ENCODE measurements at regions not wholly inside any gene's neighbourhood (a gene's known extent, or its start where the extent isn't known, plus 50 kb on each side); places are given as distances from the start of the nearest gene placed in this dataset.

DNA sequence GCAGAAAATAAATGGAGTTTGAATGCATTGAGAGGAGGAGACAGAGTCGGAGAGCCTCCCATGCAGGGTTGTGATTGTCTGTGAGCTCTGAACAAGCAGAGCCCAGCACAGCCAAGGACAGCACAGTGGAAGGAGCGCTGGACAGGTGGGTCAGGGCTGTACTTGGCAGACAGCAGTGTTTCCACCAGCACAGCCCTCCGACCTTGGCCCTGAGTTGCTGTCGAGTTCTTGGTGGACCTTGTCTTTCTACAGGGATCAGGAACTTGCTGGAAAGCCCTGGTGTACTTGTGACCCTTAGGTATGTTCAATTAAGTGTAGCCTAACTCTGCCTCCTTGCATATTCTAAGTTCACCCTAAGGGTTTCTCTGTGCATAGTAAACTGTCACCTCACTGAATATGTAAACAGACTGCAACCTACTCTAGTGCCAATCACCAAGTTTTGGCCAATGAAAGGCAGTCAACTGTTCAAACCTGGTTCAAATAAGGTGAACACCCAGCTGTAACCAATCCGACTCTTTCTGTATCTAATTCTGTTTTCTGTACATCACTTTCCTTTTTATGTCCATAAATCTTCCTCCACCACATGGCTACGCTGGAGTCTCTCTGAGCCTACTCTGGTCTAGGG lies 86.6 kb upstream of the SLC25A33 start:
- Mint-ChIP-seq H3K4me1 (peaks cover 16% of the 10 kb centered on the region), H3K27ac (no peak overlapping the region), H3K4me3 (no peak overlapping the region), H3K27me3 (ENCODE audit: low read depth) (no peaks in the 10 kb centered on the region), H3K9me3 (no peaks in the 10 kb centered on the region), H3K36me3 (no peaks in the 10 kb centered on the region)
- ATAC-seq = no peak
- POLR2A ChIA-PET = no interaction called here
- CTCF ChIA-PET = interaction anchor here (1.2 to 1.6 kb wide), 2 partner anchors 38 to 163 kb away, joined by 4 to 6 read pairs; no protein-coding TSS in a partner anchor
- DNase-seq (ENCODE audit: low spot score) = no peak
- TF ChIP-seq ZNF396 (CRISPR knock-in tag; IDR thresholded peaks at IDR 0.05; ENCODE audit: borderline replicate concordance) (no peak), SMAD3 (CRISPR knock-in tag; IDR thresholded peaks at IDR 0.05; ENCODE audit: borderline replicate concordance) (no peak), CBFB (CRISPR knock-in tag; IDR thresholded peaks at IDR 0.05; ENCODE audit: low read depth) (no peak), NFE2L1 (CRISPR knock-in tag; IDR thresholded peaks at IDR 0.05) (no peak), ZNF138 (CRISPR knock-in tag; conservative IDR thresholded peaks at IDR 0.05) (no peak), IRF2 (CRISPR knock-in tag; IDR thresholded peaks at IDR 0.05; ENCODE audit: borderline replicate concordance, low read depth) (no peak), CREB1 (CRISPR knock-in tag; IDR thresholded peaks at IDR 0.05) (no peak), JUN (CRISPR knock-in tag; IDR thresholded peaks at IDR 0.05) (no peak)
- TF ChIP-seq, protein P1, sequence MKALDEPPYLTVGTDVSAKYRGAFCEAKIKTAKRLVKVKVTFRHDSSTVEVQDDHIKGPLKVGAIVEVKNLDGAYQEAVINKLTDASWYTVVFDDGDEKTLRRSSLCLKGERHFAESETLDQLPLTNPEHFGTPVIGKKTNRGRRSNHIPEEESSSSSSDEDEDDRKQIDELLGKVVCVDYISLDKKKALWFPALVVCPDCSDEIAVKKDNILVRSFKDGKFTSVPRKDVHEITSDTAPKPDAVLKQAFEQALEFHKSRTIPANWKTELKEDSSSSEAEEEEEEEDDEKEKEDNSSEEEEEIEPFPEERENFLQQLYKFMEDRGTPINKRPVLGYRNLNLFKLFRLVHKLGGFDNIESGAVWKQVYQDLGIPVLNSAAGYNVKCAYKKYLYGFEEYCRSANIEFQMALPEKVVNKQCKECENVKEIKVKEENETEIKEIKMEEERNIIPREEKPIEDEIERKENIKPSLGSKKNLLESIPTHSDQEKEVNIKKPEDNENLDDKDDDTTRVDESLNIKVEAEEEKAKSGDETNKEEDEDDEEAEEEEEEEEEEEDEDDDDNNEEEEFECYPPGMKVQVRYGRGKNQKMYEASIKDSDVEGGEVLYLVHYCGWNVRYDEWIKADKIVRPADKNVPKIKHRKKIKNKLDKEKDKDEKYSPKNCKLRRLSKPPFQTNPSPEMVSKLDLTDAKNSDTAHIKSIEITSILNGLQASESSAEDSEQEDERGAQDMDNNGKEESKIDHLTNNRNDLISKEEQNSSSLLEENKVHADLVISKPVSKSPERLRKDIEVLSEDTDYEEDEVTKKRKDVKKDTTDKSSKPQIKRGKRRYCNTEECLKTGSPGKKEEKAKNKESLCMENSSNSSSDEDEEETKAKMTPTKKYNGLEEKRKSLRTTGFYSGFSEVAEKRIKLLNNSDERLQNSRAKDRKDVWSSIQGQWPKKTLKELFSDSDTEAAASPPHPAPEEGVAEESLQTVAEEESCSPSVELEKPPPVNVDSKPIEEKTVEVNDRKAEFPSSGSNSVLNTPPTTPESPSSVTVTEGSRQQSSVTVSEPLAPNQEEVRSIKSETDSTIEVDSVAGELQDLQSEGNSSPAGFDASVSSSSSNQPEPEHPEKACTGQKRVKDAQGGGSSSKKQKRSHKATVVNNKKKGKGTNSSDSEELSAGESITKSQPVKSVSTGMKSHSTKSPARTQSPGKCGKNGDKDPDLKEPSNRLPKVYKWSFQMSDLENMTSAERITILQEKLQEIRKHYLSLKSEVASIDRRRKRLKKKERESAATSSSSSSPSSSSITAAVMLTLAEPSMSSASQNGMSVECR (CRISPR knock-in tag; IDR thresholded peaks at IDR 0.05; ENCODE audit: borderline replicate concordance) = no peak
- TF ChIP-seq, protein P2, sequence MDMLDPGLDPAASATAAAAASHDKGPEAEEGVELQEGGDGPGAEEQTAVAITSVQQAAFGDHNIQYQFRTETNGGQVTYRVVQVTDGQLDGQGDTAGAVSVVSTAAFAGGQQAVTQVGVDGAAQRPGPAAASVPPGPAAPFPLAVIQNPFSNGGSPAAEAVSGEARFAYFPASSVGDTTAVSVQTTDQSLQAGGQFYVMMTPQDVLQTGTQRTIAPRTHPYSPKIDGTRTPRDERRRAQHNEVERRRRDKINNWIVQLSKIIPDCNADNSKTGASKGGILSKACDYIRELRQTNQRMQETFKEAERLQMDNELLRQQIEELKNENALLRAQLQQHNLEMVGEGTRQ (CRISPR knock-in tag; IDR thresholded peaks at IDR 0.05) = no peak

DNA sequence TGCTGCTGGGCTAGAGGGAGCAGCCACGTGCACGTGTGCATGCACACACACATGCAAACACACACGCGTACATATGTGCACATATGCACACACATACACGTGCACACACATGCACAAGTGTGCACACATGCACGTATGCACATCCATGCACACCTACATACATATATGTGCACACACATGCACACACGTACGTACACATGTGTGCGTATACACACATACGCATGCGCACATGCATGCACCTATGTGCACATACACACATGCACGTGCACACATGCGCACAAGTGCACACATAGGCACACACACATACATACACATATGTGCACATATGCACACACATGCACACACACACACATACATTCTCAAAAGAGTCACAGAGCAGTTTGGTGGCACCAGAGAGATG lies 85.9 kb upstream of the SLC25A33 start:
- ChIA-PET CTCF (interaction anchor here (3.4 to 4.6 kb wide), 2 partner anchors 163 to 186 kb away, joined by 50 to 120 read pairs; partner anchors contain the start of gene SPSB1), POLR2A (no interaction called here)
- ATAC-seq = no peak
- Mint-ChIP-seq H3K36me3 (no peaks in the 10 kb centered on the region), H3K27me3 (ENCODE audit: low read depth) (no peaks in the 10 kb centered on the region), H3K27ac (no peak overlapping the region; the same call in 1 of the 2 replicates), H3K4me1 (peaks cover 12% of the 10 kb centered on the region), H3K9me3 (no peaks in the 10 kb centered on the region), H3K4me3 (no peak overlapping the region)
- DNase-seq (ENCODE audit: low spot score) = no peak
- TF ChIP-seq, protein P3, sequence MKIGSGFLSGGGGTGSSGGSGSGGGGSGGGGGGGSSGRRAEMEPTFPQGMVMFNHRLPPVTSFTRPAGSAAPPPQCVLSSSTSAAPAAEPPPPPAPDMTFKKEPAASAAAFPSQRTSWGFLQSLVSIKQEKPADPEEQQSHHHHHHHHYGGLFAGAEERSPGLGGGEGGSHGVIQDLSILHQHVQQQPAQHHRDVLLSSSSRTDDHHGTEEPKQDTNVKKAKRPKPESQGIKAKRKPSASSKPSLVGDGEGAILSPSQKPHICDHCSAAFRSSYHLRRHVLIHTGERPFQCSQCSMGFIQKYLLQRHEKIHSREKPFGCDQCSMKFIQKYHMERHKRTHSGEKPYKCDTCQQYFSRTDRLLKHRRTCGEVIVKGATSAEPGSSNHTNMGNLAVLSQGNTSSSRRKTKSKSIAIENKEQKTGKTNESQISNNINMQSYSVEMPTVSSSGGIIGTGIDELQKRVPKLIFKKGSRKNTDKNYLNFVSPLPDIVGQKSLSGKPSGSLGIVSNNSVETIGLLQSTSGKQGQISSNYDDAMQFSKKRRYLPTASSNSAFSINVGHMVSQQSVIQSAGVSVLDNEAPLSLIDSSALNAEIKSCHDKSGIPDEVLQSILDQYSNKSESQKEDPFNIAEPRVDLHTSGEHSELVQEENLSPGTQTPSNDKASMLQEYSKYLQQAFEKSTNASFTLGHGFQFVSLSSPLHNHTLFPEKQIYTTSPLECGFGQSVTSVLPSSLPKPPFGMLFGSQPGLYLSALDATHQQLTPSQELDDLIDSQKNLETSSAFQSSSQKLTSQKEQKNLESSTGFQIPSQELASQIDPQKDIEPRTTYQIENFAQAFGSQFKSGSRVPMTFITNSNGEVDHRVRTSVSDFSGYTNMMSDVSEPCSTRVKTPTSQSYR (CRISPR knock-in tag; IDR thresholded peaks at IDR 0.05) = no peak
- TF ChIP-seq SMAD4 (CRISPR knock-in tag; IDR thresholded peaks at IDR 0.05) (no peak), SP1 (CRISPR knock-in tag; conservative IDR thresholded peaks at IDR 0.05) (no peak), TEAD4 (CRISPR knock-in tag; IDR thresholded peaks at IDR 0.05) (no peak), IRF2 (CRISPR knock-in tag; IDR thresholded peaks at IDR 0.05; ENCODE audit: borderline replicate concordance, low read depth) (no peak), ZNF263 (CRISPR knock-in tag; IDR thresholded peaks at IDR 0.05; ENCODE audit: low read depth) (no peak), TP53 (CRISPR knock-in tag; IDR thresholded peaks at IDR 0.05) (no peak)
- TF ChIP-seq, protein P4, sequence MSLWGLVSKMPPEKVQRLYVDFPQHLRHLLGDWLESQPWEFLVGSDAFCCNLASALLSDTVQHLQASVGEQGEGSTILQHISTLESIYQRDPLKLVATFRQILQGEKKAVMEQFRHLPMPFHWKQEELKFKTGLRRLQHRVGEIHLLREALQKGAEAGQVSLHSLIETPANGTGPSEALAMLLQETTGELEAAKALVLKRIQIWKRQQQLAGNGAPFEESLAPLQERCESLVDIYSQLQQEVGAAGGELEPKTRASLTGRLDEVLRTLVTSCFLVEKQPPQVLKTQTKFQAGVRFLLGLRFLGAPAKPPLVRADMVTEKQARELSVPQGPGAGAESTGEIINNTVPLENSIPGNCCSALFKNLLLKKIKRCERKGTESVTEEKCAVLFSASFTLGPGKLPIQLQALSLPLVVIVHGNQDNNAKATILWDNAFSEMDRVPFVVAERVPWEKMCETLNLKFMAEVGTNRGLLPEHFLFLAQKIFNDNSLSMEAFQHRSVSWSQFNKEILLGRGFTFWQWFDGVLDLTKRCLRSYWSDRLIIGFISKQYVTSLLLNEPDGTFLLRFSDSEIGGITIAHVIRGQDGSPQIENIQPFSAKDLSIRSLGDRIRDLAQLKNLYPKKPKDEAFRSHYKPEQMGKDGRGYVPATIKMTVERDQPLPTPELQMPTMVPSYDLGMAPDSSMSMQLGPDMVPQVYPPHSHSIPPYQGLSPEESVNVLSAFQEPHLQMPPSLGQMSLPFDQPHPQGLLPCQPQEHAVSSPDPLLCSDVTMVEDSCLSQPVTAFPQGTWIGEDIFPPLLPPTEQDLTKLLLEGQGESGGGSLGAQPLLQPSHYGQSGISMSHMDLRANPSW (CRISPR knock-in tag; conservative IDR thresholded peaks at IDR 0.05; ENCODE audit: low read depth) = no peak
- TF ChIP-seq, protein P5, sequence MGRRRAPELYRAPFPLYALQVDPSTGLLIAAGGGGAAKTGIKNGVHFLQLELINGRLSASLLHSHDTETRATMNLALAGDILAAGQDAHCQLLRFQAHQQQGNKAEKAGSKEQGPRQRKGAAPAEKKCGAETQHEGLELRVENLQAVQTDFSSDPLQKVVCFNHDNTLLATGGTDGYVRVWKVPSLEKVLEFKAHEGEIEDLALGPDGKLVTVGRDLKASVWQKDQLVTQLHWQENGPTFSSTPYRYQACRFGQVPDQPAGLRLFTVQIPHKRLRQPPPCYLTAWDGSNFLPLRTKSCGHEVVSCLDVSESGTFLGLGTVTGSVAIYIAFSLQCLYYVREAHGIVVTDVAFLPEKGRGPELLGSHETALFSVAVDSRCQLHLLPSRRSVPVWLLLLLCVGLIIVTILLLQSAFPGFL (CRISPR knock-in tag; IDR thresholded peaks at IDR 0.05; ENCODE audit: borderline replicate concordance) = no peak
- TF ChIP-seq, protein P6, sequence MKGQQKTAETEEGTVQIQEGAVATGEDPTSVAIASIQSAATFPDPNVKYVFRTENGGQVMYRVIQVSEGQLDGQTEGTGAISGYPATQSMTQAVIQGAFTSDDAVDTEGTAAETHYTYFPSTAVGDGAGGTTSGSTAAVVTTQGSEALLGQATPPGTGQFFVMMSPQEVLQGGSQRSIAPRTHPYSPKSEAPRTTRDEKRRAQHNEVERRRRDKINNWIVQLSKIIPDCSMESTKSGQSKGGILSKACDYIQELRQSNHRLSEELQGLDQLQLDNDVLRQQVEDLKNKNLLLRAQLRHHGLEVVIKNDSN (CRISPR knock-in tag; IDR thresholded peaks at IDR 0.05) = no peak
- TF ChIP-seq, protein P2 (CRISPR knock-in tag; IDR thresholded peaks at IDR 0.05) = no peak
- TF ChIP-seq, protein P7, sequence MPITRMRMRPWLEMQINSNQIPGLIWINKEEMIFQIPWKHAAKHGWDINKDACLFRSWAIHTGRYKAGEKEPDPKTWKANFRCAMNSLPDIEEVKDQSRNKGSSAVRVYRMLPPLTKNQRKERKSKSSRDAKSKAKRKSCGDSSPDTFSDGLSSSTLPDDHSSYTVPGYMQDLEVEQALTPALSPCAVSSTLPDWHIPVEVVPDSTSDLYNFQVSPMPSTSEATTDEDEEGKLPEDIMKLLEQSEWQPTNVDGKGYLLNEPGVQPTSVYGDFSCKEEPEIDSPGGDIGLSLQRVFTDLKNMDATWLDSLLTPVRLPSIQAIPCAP (CRISPR knock-in tag; IDR thresholded peaks at IDR 0.05) = no peak

Data from WTC11 (cell line).